Stomach (tissue), 4 donors: ENCODE measurements at regions not wholly inside any gene's neighbourhood (a gene's known extent, or its start where the extent isn't known, plus 50 kb on each side); places are given as distances from the start of the nearest gene placed in this dataset.

Experiments used
- EP300 ChIP-seq: sonication (generic); formaldehyde crosslinking; IDR thresholded peaks from one replicate; pipeline ENCODE4 v1.6.1; 2017; ENCODE audit warnings: antibody characterized with exemption
- POLR2A ChIP-seq, 4 donors: fragments of 450-650 bp; IDR thresholded peaks; one replicate each; pipeline ENCODE4 v1.6.1; 2016; ENCODE audit warnings: antibody characterized with exemption in 4 of 4, control low read depth in 2 of 4, mild to moderate bottlenecking in 1 of 4, moderate library complexity in 1 of 4
- TF ChIP-seq, protein P1 (sequence below), 7 experiments: fragments of 450-650 bp in 4 of 7; fragments of 200-600 bp in 3 of 7; sonication (generic) in 3 of 7; IDR thresholded peaks; one replicate each; pipeline ENCODE4 v1.5.1; 2016 to 2019; ENCODE audit warnings: antibody characterized with exemption in 7 of 7, control low read depth in 2 of 7, mild to moderate bottlenecking in 1 of 7

DNA sequence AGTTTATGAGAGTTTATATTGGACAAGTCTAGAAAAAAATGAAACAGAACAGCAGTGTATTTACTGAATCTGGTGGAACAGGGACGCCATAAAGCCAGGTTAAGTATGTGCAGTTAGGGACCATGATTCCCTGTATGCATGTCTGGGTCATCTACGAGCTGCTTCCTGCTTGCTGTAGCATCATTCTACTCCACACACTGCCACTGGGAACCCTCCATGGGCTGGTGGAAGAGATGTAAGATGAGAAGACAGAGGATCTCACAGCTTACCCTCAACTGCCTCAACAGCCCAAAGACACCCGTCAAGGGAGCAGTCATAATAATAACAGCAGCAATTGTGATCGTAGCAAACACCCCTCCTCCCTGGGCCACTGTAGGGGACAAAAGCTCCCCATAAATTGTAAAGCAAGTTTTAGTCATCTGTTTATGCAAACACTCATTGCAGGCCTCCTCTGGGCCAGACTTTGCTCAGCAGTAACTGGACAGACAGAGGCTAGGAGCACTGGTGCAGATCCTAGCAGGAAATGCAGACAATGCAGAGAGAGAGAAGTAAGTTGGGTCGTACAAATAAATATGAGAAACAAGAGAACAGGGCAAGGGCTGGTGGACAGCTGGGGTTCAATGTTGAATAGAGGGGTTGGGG lies 188.0 kb downstream of the SOX9 start:
- TF ChIP-seq, protein P1, sequence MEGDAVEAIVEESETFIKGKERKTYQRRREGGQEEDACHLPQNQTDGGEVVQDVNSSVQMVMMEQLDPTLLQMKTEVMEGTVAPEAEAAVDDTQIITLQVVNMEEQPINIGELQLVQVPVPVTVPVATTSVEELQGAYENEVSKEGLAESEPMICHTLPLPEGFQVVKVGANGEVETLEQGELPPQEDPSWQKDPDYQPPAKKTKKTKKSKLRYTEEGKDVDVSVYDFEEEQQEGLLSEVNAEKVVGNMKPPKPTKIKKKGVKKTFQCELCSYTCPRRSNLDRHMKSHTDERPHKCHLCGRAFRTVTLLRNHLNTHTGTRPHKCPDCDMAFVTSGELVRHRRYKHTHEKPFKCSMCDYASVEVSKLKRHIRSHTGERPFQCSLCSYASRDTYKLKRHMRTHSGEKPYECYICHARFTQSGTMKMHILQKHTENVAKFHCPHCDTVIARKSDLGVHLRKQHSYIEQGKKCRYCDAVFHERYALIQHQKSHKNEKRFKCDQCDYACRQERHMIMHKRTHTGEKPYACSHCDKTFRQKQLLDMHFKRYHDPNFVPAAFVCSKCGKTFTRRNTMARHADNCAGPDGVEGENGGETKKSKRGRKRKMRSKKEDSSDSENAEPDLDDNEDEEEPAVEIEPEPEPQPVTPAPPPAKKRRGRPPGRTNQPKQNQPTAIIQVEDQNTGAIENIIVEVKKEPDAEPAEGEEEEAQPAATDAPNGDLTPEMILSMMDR (IDR thresholded peaks at IDR 0.05), result no peak
- TF ChIP-seq EP300 (no peak), POLR2A (IDR thresholded peaks at IDR 0.05) (no peak)
